Keratinocyte (primary cell): ENCODE measurements at regions not wholly inside any gene's neighbourhood (a gene's known extent, or its start where the extent isn't known, plus 50 kb on each side); places are given as distances from the start of the nearest gene placed in this dataset.

Experiments
- DNase-seq: peaks from one replicate; pipeline ENCODE4 v3.0.0-alpha.2; 2011; ENCODE audit warnings: low read depth, missing footprints, low spot score
- FAIRE-seq: peaks from 2 replicates; lab custom pipeline; 2011; peaks lifted over from hg19 to GRCh38; lab: Jason Lieb, UNC
- H2AFZ ChIP-seq: 2 replicates; pipeline ENCODE4 v1.6.0; 2012; ENCODE audit warnings: low read length, control low read depth, inconsistent platforms; ENCODE audit not compliant: control insufficient read depth
- H3K27ac ChIP-seq: 2 replicates; pipeline ENCODE4 v1.5.1; 2011; ENCODE audit warnings: low read length; ENCODE audit not compliant: control insufficient read depth, insufficient read depth
- H3K27me3 ChIP-seq: 3 replicates; pipeline ENCODE4 v1.6.0; 2011; ENCODE audit warnings: low read length; ENCODE audit not compliant: control insufficient read depth, insufficient read depth; ENCODE audit errors: extremely low read depth
- H3K36me3 ChIP-seq, 2 experiments: 2 replicates in 1 of 2; 3 replicates in 1 of 2; pipeline ENCODE4 v1.5.1; 2011; ENCODE audit warnings: low read length in 2 of 2, mild to moderate bottlenecking in 1 of 2; ENCODE audit not compliant: control insufficient read depth in 2 of 2, insufficient read depth in 2 of 2; ENCODE audit errors: extremely low read depth in 1 of 2
- H3K4me1 ChIP-seq: 3 replicates; pipeline ENCODE4 v1.5.1; 2011; ENCODE audit warnings: low read length; ENCODE audit not compliant: control insufficient read depth, insufficient read depth; ENCODE audit errors: extremely low read depth
- H3K4me2 ChIP-seq: 3 replicates; pipeline ENCODE4 v1.6.0; 2011; ENCODE audit warnings: low read depth, low read length; ENCODE audit not compliant: control insufficient read depth, insufficient read depth; ENCODE audit errors: extremely low read depth
- H3K4me3 ChIP-seq, 3 experiments: fragments of 200-600 bp in 1 of 3; sonication (generic) in 1 of 3; 2 replicates in 2 of 3; 3 replicates in 1 of 3; pipeline ENCODE4 v1.5.1; 2011 to 2016; ENCODE audit warnings: low read length in 3 of 3, mild to moderate bottlenecking in 3 of 3, control low read depth in 2 of 3, inconsistent platforms in 1 of 3, low read depth in 1 of 3, mixed read lengths in 1 of 3, mixed run types in 1 of 3, moderate library complexity in 1 of 3; ENCODE audit not compliant: control insufficient read depth in 2 of 3, insufficient read depth in 2 of 3; ENCODE audit errors: extremely low read depth in 1 of 3
- H3K79me2 ChIP-seq: 2 replicates; pipeline ENCODE4 v1.6.0; 2012; ENCODE audit warnings: low read length; ENCODE audit not compliant: control insufficient read depth, insufficient read depth
- H3K9ac ChIP-seq: 3 replicates; pipeline ENCODE4 v1.6.0; 2011; ENCODE audit warnings: low read length; ENCODE audit not compliant: control insufficient read depth, insufficient read depth; ENCODE audit errors: extremely low read depth
- H3K9me1 ChIP-seq: 3 replicates; pipeline ENCODE4 v1.6.0; 2011; ENCODE audit warnings: low read length; ENCODE audit not compliant: control insufficient read depth, insufficient read depth; ENCODE audit errors: extremely low read depth
- H3K9me3 ChIP-seq: 2 replicates; pipeline ENCODE4 v1.5.1; 2012; ENCODE audit warnings: low read depth, low read length; ENCODE audit not compliant: control insufficient read depth
- H4K20me1 ChIP-seq: 3 replicates; pipeline ENCODE4 v1.6.0; 2011; ENCODE audit warnings: low read length; ENCODE audit not compliant: control insufficient read depth, insufficient read depth; ENCODE audit errors: extremely low read depth
- EZH2 ChIP-seq: IDR thresholded peaks from one replicate; pipeline ENCODE4 v1.6.1; 2012; ENCODE audit warnings: inconsistent platforms, mild to moderate bottlenecking, low read length, moderate library complexity
- dilution Hi-C: fragments of 300-500 bp; cut with MboI; formaldehyde crosslinking; loops from one replicate; pipeline ENCODE4 v1.7.0; 2020; ENCODE audit warnings: low sequenced_read_pairs; ENCODE audit not compliant: extremely low pct_ligation_motif_present
- TF ChIP-seq, protein P1 (sequence below), 3 experiments: IDR thresholded peaks in 1 of 3; conservative IDR thresholded peaks in 1 of 3; optimal IDR thresholded peaks in 1 of 3; 2 replicates in 2 of 3; 3 replicates in 1 of 3; pipeline versions ENCODE3 to v1.5.1; 2011; ENCODE audit warnings: low read length in 3 of 3, mild to moderate bottlenecking in 3 of 3, moderate library complexity in 2 of 3, control low read depth in 1 of 3, inconsistent platforms in 1 of 3; ENCODE audit not compliant: insufficient read depth in 2 of 3; ENCODE audit errors: extremely low read depth in 1 of 3

GRCh38 chr9:82327641-82328040 lies 339.1 kb downstream of the SPATA31D1 start:
- H3K4me3 ChIP-seq = no peak overlapping the region
- H3K36me3 ChIP-seq = no peaks in the 10 kb centered on the region
- H3K27ac ChIP-seq = no peak overlapping the region
- no peaks in the 10 kb centered on the region for H4K20me1 ChIP-seq
- FAIRE-seq (no peak), DNase-seq (no peak)
- H2AFZ ChIP-seq = no peak overlapping the region
- no peak overlapping the region for H3K4me2 ChIP-seq
- H3K9me3 ChIP-seq = no peaks in the 10 kb centered on the region
- peaks cover 15% of the 10 kb centered on the region for H3K4me1 ChIP-seq
- dilution Hi-C loops = no loop called here
- TF ChIP-seq EZH2 = no peak
- TF ChIP-seq, protein P1, sequence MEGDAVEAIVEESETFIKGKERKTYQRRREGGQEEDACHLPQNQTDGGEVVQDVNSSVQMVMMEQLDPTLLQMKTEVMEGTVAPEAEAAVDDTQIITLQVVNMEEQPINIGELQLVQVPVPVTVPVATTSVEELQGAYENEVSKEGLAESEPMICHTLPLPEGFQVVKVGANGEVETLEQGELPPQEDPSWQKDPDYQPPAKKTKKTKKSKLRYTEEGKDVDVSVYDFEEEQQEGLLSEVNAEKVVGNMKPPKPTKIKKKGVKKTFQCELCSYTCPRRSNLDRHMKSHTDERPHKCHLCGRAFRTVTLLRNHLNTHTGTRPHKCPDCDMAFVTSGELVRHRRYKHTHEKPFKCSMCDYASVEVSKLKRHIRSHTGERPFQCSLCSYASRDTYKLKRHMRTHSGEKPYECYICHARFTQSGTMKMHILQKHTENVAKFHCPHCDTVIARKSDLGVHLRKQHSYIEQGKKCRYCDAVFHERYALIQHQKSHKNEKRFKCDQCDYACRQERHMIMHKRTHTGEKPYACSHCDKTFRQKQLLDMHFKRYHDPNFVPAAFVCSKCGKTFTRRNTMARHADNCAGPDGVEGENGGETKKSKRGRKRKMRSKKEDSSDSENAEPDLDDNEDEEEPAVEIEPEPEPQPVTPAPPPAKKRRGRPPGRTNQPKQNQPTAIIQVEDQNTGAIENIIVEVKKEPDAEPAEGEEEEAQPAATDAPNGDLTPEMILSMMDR (optimal IDR thresholded peaks at IDR 0.05 in 1 of 3, IDR thresholded peaks at IDR 0.05 in 1 of 3, conservative IDR thresholded peaks at IDR 0.05 in 1 of 3; ENCODE audit: extremely low read depth in 1 of 3, insufficient read depth in 2 of 3, low read length in 3 of 3) = no peak
- no peak overlapping the region for H3K9ac ChIP-seq
- no peaks in the 10 kb centered on the region for H3K9me1 ChIP-seq
- no peaks in the 10 kb centered on the region for H3K27me3 ChIP-seq
- H3K79me2 ChIP-seq = no peaks in the 10 kb centered on the region

DNA sequence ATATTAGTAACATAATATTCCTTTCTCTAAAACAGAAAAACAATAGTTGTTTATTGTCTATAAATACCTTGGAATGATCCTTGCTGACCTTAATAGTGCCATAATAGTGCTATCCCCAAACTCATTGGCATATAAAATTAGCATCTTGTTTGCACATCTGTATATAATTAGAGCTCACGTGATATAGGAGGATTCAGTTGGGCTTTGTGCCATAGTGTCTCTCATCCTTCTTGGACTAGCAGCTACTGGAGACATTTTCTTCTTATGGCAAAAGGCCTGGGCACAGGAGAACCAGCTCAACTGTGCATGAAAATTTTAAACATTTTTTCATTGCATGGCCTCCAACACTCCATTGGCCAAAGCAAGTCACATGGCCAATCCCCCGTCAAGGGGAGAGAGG lies 342.5 kb downstream of the SPATA31D1 start:
- Histone ChIP-seq H3K27me3 (no peaks in the 10 kb centered on the region), H3K4me3 (no peak overlapping the region), H3K9me1 (no peaks in the 10 kb centered on the region), H3K79me2 (no peaks in the 10 kb centered on the region), H3K4me2 (no peak overlapping the region), H3K9me3 (no peaks in the 10 kb centered on the region), H4K20me1 (no peaks in the 10 kb centered on the region), H3K27ac (no peak overlapping the region), H3K9ac (no peak overlapping the region), H3K36me3 (no peaks in the 10 kb centered on the region), H2AFZ (no peak overlapping the region), H3K4me1 (peaks cover 31% of the 10 kb centered on the region)
- DNase-seq (no peak), FAIRE-seq (no peak)
- TF ChIP-seq EZH2 = no peak
- TF ChIP-seq, protein P1 (optimal IDR thresholded peaks at IDR 0.05 in 1 of 3, IDR thresholded peaks at IDR 0.05 in 1 of 3, conservative IDR thresholded peaks at IDR 0.05 in 1 of 3; ENCODE audit: extremely low read depth in 1 of 3, insufficient read depth in 2 of 3, low read length in 3 of 3) = no peak
- dilution Hi-C loops = no loop called here
